ENCODE measurements at regions not wholly inside any gene's neighbourhood (a gene's known extent, or its start where the extent isn't known, plus 50 kb on each side); places are given as distances from the start of the nearest gene placed in this dataset.

GRCh38 chr6:90701146-90701781, 114.4 kb upstream of the MAP3K7 start:
- H3K36me3 ChIP-seq (ENCODE audit: insufficient read depth, low read length, poor library complexity, severe bottlenecking): no peaks in the 10 kb centered on the region
- no peak overlapping the region for H3K27ac ChIP-seq (ENCODE audit: low read depth, low read length, poor library complexity, severe bottlenecking)
- H3K9me3 ChIP-seq (ENCODE audit: low read depth, low read length, poor library complexity, severe bottlenecking): no peaks in the 10 kb centered on the region
- H3K4me3 ChIP-seq (ENCODE audit: low read depth, low read length, poor library complexity, severe bottlenecking): no peak overlapping the region
- BruUV-seq (replicated peaks): no TSS peak
- POLR2A ChIA-PET (ENCODE audit: low non-redundant PET): no interaction called here
- CTCF ChIA-PET: no interaction called here
- no peaks in the 10 kb centered on the region for H3K4me1 ChIP-seq (ENCODE audit: insufficient read depth, low read length, poor library complexity, severe bottlenecking)
- intact Hi-C loops (cut with micrococcal nuclease; ENCODE audit: unreplicated experiment): no loop called here
- peaks cover 48% of the 10 kb centered on the region for H3K27me3 ChIP-seq (replicated peaks; ENCODE audit: insufficient read depth, low read depth, low read length, poor library complexity)
- peak; percentile 57 for DNase-seq (ENCODE audit: low spot score)
- no peak for TF ChIP-seq CTCF (conservative IDR thresholded peaks at IDR 0.05; ENCODE audit: low read depth, low read length)
- TF ChIP-seq EZH2 (IDR thresholded peaks at IDR 0.05; ENCODE audit: borderline replicate concordance, low read depth, low read length, poor library complexity, severe bottlenecking): no peak

GRCh38 chr6:90695316-90695715, 108.4 kb upstream of the MAP3K7 start:
- TF ChIP-seq CTCF (conservative IDR thresholded peaks at IDR 0.05; ENCODE audit: low read depth, low read length): no peak
- no peak for TF ChIP-seq EZH2 (IDR thresholded peaks at IDR 0.05; ENCODE audit: borderline replicate concordance, low read depth, low read length, poor library complexity, severe bottlenecking)
- no peaks in the 10 kb centered on the region for H3K9me3 ChIP-seq (ENCODE audit: low read depth, low read length, poor library complexity, severe bottlenecking)
- no TSS peak for BruUV-seq (replicated peaks)
- H3K27ac ChIP-seq (ENCODE audit: low read depth, low read length, poor library complexity, severe bottlenecking): no peak overlapping the region
- CTCF ChIA-PET: no interaction called here
- H3K27me3 ChIP-seq (replicated peaks; ENCODE audit: insufficient read depth, low read depth, low read length, poor library complexity): peaks cover 20% of the 10 kb centered on the region
- no peak overlapping the region for H3K4me3 ChIP-seq (ENCODE audit: low read depth, low read length, poor library complexity, severe bottlenecking)
- intact Hi-C loops (cut with micrococcal nuclease; ENCODE audit: unreplicated experiment): no loop called here
- H3K36me3 ChIP-seq (ENCODE audit: insufficient read depth, low read length, poor library complexity, severe bottlenecking): no peaks in the 10 kb centered on the region
- DNase-seq (ENCODE audit: low spot score): peak; percentile 16
- POLR2A ChIA-PET (ENCODE audit: low non-redundant PET): no interaction called here
- no peaks in the 10 kb centered on the region for H3K4me1 ChIP-seq (ENCODE audit: insufficient read depth, low read length, poor library complexity, severe bottlenecking)

GRCh38 chr6:90694802-90695201, 107.9 kb upstream of the MAP3K7 start:
- no peak overlapping the region for H3K27ac ChIP-seq (ENCODE audit: low read depth, low read length, poor library complexity, severe bottlenecking)
- peaks cover 20% of the 10 kb centered on the region for H3K27me3 ChIP-seq (replicated peaks; ENCODE audit: insufficient read depth, low read depth, low read length, poor library complexity)
- intact Hi-C loops (cut with micrococcal nuclease; ENCODE audit: unreplicated experiment): no loop called here
- no TSS peak for BruUV-seq (replicated peaks)
- no peaks in the 10 kb centered on the region for H3K9me3 ChIP-seq (ENCODE audit: low read depth, low read length, poor library complexity, severe bottlenecking)
- ChIA-PET POLR2A (ENCODE audit: low non-redundant PET) (no interaction called here), CTCF (no interaction called here)
- TF ChIP-seq CTCF (conservative IDR thresholded peaks at IDR 0.05; ENCODE audit: low read depth, low read length): no peak
- TF ChIP-seq EZH2 (IDR thresholded peaks at IDR 0.05; ENCODE audit: borderline replicate concordance, low read depth, low read length, poor library complexity, severe bottlenecking): no peak
- no peak overlapping the region for H3K4me3 ChIP-seq (ENCODE audit: low read depth, low read length, poor library complexity, severe bottlenecking)
- no peaks in the 10 kb centered on the region for H3K4me1 ChIP-seq (ENCODE audit: insufficient read depth, low read length, poor library complexity, severe bottlenecking)
- H3K36me3 ChIP-seq (ENCODE audit: insufficient read depth, low read length, poor library complexity, severe bottlenecking): no peaks in the 10 kb centered on the region
- DNase-seq (ENCODE audit: low spot score): no peak

Data from A673 (cell line).